Cerebellar cortex (tissue), 1 donor: ENCODE measurements at regions not wholly inside any gene's neighbourhood (a gene's known extent, or its start where the extent isn't known, plus 50 kb on each side); places are given as distances from the start of the nearest gene placed in this dataset.
"Not testable (repeated sequence)": the region's sequence is repeated elsewhere in the genome, so short reads cannot be mapped to it uniquely, and the experiment has no call there.

ENCODE experiments used
- DNase-seq: peaks from one replicate; pipeline ENCODE4 v3.0.0-alpha.2; 2015; ENCODE audit warnings: low spot score

DNA sequence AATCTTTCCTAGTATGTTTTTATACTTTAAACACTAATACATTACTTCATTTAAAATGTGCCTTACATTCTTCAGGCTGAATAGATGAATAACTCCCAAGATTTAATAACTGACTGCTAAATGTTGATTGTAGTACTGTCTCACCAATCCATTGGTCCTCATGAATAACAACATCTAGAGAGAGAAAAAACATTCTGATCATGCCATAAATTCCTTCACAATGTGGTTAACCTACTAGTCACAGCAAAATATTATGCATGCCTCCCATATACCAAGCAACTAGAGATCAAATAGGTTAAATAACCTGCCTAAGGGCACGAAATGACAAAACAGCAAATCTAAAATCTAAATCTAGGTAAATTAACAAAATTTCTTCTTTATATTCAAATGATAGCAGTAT lies 66.2 kb downstream of the SYT15 start:
- not testable (repeated sequence) for DNase-seq

- DNase-seq, result not testable (repeated sequence)
Measured at GRCh38 chr10:46646132-46646531, 67.2 kb downstream of the SYT15 start.

DNA sequence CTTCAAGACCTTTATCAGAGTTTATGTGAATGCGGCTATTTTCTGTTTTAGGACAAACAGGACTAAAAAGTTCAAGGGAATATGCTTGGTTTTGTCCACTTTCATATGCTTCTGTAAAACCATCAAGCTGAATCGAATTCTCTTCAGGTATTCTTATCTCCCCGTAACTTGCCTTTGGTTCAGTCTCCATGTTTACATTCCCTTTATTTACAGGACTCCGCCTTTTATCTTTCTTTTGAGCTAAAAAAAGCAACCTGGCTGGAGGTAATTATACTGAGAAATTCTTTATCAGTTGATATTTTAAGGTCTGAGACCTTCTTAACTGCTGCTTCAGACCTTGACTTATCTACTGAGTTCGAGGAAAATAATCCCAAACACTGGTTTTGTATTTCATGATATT lies 72.0 kb downstream of the SYT15 start:
- DNase-seq, result not testable (repeated sequence)

- DNase-seq, result not testable (repeated sequence)
Measured at GRCh38 chr10:46657437-46657836, 78.5 kb downstream of the SYT15 start.

- not testable (repeated sequence) for DNase-seq
Measured at GRCh38 chr10:46660027-46660834, 81.3 kb downstream of the SYT15 start.

DNA sequence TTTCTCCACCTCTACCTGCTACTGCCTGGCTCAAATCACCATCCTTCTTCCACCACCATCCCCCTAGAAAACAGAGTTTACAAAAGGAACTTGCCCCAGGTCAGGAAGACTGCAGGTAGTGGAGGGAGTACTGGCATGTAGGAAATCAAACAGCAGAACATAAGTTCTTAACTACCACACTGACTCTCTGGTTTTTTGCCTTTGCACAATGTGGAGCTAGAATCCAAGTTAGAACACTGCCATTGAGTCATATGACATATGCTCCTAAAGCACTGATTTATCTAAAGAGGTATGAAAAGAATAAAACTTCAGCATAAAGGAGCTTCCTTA lies 81.9 kb downstream of the SYT15 start:
- DNase-seq, result not testable (repeated sequence)

GRCh38 chr10:46665536-46665935 lies 86.6 kb downstream of the SYT15 start:
- not testable (repeated sequence) for DNase-seq

DNA sequence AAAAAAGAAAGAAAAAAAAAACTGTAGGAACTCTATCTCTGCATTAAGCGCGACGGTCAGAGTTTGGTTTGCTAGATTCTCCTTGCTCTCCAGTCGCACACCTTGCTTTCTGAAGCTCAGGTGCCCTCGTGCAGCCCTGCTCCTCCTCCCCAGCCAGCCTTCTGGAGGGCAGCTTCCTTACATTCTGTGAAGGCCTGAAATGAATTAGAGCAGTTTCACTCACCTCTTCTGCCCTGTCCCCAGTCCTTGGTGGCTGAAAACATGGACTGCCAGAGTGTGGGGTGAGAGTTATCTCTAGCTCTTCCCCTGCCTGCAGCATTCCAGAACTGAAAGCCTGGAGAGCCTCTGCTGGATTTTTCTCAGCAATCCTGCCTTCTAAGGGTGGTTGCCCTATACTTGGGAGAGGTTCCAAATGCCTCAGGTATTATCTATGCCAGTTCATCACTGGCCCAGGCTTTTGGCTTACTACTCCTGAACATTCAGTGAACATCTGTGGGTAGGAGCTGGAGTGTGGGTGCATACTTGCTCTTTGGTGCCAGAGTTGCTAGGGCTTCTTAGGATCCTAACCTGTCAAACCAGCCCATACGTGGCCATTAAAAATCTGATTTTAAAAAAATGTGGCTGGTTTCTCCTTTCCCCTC lies 89.5 kb downstream of the SYT15 start:
- DNase-seq, result not testable (repeated sequence)

DNA sequence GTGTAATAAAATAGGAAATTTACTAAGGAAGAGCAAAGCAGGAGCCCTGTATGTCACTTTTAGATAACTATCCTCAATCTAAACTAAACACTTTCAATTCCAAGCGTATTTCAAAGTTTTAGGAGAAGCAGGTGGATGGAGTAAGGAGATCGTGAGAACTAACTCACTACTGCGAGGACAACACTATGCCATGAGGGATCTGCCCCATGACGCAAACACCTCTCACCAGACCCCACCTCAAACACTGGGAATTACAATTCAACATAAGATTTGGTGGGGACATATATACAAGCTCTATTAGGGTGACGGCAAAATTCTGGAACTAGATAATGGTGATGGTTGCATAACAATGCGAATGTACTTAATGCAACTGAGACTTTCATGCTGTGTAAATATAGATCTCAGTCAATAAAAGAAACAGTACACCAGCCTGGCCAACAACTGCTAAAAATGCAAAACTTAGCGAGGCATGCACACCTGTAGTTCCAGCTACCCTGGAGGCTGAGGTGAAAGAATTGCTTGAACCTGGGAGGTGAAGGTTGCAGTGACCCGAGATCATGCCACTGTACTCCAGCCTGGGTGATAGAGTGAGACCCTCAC lies 99.0 kb downstream of the SYT15 start:
- DNase-seq, result not testable (repeated sequence)

- not testable (repeated sequence) for DNase-seq
Measured at GRCh38 chr10:46691397-46691796, 112.5 kb downstream of the SYT15 start.

DNA sequence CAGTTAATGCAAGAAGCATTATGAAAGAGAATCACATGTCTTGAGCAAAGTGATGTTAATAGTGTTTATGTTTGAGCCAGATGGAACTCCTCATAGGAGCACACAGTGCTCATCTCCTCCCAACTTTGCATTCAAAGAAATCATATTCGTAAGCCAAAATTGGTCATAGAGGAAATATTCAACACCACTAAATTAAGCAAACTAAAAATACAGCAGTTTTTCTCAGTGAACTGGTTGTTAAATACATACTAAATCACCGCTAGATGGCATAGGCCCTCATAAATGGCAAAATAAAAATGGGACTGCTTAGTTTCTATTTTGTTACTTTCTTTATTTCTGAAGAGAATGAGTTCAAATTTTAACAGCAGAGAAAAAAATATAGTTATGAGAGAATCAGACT lies 114.3 kb downstream of the SYT15 start:
- not testable (repeated sequence) for DNase-seq

DNA sequence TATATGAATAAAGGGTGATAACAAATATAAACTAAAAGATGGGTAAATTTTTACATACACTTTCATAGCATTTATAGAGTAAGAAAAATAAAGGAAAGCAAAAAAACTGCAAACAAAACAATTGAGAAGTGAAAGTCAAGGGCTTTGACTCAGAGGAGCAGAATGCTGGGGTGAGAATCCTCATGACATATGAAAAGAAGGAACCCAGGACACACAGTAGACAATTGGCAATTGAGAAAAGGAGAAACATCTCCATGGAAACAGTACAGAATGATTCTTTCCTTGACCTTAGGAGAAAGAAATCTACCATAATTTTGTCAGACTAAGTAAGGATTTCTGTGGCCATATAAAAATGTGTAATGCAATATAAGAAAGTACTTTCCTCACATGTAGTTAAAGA lies 138.3 kb downstream of the SYT15 start:
- DNase-seq, result not testable (repeated sequence)

DNA sequence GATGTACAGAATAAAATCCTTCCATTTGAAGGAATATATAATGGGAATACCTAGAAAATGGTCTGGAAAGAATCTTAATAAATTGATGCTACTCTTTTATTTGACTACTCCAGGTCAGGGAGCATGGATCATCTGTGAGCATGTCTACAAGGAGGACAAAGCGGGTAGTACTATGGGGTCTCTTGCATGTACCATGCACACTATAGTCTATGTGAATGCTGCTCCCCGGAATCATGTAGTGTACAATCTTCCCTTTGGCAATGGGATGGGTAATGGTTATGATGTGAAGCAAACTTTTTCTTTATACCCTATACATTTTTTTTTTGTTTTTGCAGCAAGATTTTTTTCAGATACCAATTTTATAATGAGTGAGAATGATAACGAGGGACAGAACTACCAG lies 139.1 kb downstream of the SYT15 start:
- not testable (repeated sequence) for DNase-seq

GRCh38 chr10:46720386-46720785 lies 141.5 kb downstream of the SYT15 start:
- DNase-seq, result peak; percentile 0

GRCh38 chr10:46720811-46721518 lies 142.0 kb downstream of the SYT15 start:
- not testable (repeated sequence) for DNase-seq

- DNase-seq, result not testable (repeated sequence)
Measured at GRCh38 chr10:46724258-46724657, 145.3 kb downstream of the SYT15 start.

GRCh38 chr10:46728359-46728758 lies 149.4 kb downstream of the SYT15 start:
- not testable (repeated sequence) for DNase-seq

- not testable (repeated sequence) for DNase-seq
Measured at GRCh38 chr10:46730729-46731128, 151.8 kb downstream of the SYT15 start.

- not testable (repeated sequence) for DNase-seq
Measured at GRCh38 chr10:46733635-46734261, 154.8 kb downstream of the SYT15 start.

- not testable (repeated sequence) for DNase-seq
Measured at GRCh38 chr10:46734262-46734642, 155.3 kb downstream of the SYT15 start.

DNA sequence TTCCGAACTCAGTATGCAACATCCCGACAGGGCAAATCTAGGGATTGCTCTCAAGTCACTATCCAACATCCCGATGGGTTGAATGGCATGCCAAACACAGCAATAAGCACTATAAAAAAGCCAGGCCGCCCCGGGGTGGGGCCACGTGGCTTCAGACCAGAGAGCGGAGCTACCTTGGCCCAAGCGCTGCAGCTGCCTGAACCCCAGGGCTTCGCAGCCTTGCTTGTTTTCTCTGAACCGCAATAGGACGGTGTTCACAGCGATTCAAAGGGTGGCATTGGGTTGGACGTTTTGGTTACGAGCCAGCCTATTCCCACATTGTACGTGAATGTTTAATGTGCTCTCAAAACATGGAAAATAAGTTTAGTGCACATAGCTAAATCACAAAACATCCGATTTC lies 161.0 kb downstream of the SYT15 start:
- DNase-seq, result not testable (repeated sequence)

GRCh38 chr10:46740368-46740767 lies 161.4 kb downstream of the SYT15 start:
- not testable (repeated sequence) for DNase-seq
